Activated naive CD4-positive, alpha-beta T cell (primary cell): ENCODE measurements at regions not wholly inside any gene's neighbourhood (a gene's known extent, or its start where the extent isn't known, plus 50 kb on each side); places are given as distances from the start of the nearest gene placed in this dataset.

Source experiments
- DNase-seq, 4 experiments: peaks; one replicate each; lab custom pipeline; 2025; lab: John Stamatoyannopoulos, UW

- DNase-seq = no peak
Observed at GRCh38 chr5:167820101-167820990, 471.1 kb upstream of the WWC1 start.

- DNase-seq = no peak
Observed at GRCh38 chr5:167821151-167821550, 470.3 kb upstream of the WWC1 start.

GRCh38 chr5:167821669-167822068 is 469.8 kb upstream of the WWC1 start:
- DNase-seq = no peak

GRCh38 chr5:167822241-167822640 is 469.2 kb upstream of the WWC1 start:
- DNase-seq = no peak

- DNase-seq = no peak
Observed at GRCh38 chr5:167823405-167823804, 468.0 kb upstream of the WWC1 start.

GRCh38 chr5:167827766-167828165 is 463.7 kb upstream of the WWC1 start:
- DNase-seq = no peak

GRCh38 chr5:167831754-167832504 is 459.5 kb upstream of the WWC1 start:
- no peak for DNase-seq

GRCh38 chr5:167832609-167833008 is 458.8 kb upstream of the WWC1 start:
- no peak for DNase-seq

GRCh38 chr5:167833456-167833855 is 458.0 kb upstream of the WWC1 start:
- DNase-seq = no peak

- DNase-seq = no peak
Observed at GRCh38 chr5:167835146-167835545, 456.3 kb upstream of the WWC1 start.

GRCh38 chr5:167837127-167837526 is 454.3 kb upstream of the WWC1 start:
- DNase-seq = no peak

GRCh38 chr5:167839065-167839464 is 452.4 kb upstream of the WWC1 start:
- no peak for DNase-seq

- no peak for DNase-seq
Observed at GRCh38 chr5:167840527-167841130, 450.8 kb upstream of the WWC1 start.

GRCh38 chr5:167843881-167844572 is 447.4 kb upstream of the WWC1 start:
- no peak for DNase-seq

GRCh38 chr5:167845952-167846351 is 445.5 kb upstream of the WWC1 start:
- no peak for DNase-seq

- no peak for DNase-seq
Observed at GRCh38 chr5:167849874-167850273, 441.6 kb upstream of the WWC1 start.

GRCh38 chr5:167850911-167851310 is 440.5 kb upstream of the WWC1 start:
- DNase-seq = no peak

- DNase-seq = no peak
Observed at GRCh38 chr5:167851416-167851815, 440.0 kb upstream of the WWC1 start.

GRCh38 chr5:167852515-167852914 is 438.9 kb upstream of the WWC1 start:
- no peak for DNase-seq

- no peak for DNase-seq
Observed at GRCh38 chr5:167853421-167853820, 438.0 kb upstream of the WWC1 start.

- no peak for DNase-seq
Observed at GRCh38 chr5:167855818-167856217, 435.6 kb upstream of the WWC1 start.

GRCh38 chr5:167857321-167857720 is 434.1 kb upstream of the WWC1 start:
- no peak for DNase-seq
